ENCODE measurements at regions not wholly inside any gene's neighbourhood (a gene's known extent, or its start where the extent isn't known, plus 50 kb on each side); places are given as distances from the start of the nearest gene placed in this dataset.
"Not testable (repeated sequence)": the region's sequence is repeated elsewhere in the genome, so short reads cannot be mapped to it uniquely, and the experiment has no call there.

DNA sequence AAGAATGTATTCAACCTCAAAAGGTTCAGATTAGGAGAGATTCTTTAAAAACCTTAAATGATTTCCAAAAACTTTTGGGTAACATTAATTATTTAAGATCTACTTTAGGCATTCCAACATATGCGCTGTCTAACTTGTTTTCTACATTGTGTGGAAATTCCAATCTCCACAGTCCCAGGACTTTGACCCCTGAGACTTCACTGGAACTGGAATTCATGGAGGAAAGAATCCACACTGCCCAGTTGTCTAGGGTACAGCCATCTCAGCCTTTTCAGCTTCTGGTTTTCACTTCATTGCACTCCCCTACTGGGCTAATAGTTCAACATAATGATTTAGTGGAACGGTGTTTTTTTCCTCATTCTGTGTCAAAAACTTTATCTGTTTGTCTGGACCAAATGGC, 161.5 kb downstream of the IER5 start:
- H3K4me1 ChIP-seq = peaks cover 0 to 16% (median 0%) of the 10 kb centered on the region in 3 donors
- H3K27me3 ChIP-seq = no peaks in the 10 kb centered on the region
- no peaks in the 10 kb centered on the region for H3K9me3 ChIP-seq
- no peak overlapping the region for H3K27ac ChIP-seq
- TF ChIP-seq EP300 (IDR thresholded peaks at IDR 0.05) (no peak), POLR2A (IDR thresholded peaks at IDR 0.05) (no peak), POLR2AphosphoS5 (IDR thresholded peaks at IDR 0.05) (no peak)
- TF ChIP-seq, protein P1, sequence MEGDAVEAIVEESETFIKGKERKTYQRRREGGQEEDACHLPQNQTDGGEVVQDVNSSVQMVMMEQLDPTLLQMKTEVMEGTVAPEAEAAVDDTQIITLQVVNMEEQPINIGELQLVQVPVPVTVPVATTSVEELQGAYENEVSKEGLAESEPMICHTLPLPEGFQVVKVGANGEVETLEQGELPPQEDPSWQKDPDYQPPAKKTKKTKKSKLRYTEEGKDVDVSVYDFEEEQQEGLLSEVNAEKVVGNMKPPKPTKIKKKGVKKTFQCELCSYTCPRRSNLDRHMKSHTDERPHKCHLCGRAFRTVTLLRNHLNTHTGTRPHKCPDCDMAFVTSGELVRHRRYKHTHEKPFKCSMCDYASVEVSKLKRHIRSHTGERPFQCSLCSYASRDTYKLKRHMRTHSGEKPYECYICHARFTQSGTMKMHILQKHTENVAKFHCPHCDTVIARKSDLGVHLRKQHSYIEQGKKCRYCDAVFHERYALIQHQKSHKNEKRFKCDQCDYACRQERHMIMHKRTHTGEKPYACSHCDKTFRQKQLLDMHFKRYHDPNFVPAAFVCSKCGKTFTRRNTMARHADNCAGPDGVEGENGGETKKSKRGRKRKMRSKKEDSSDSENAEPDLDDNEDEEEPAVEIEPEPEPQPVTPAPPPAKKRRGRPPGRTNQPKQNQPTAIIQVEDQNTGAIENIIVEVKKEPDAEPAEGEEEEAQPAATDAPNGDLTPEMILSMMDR (IDR thresholded peaks at IDR 0.05) = no peak
- 79 to 95% methylated on average over 2 of the region's 2 CpGs for WGBS, 2 donors (ENCODE audit: low coverage in 1 of 2)
- H3K36me3 ChIP-seq = no peaks in the 10 kb centered on the region
- ATAC-seq = no peak
- no peak overlapping the region for H3K4me3 ChIP-seq

DNA sequence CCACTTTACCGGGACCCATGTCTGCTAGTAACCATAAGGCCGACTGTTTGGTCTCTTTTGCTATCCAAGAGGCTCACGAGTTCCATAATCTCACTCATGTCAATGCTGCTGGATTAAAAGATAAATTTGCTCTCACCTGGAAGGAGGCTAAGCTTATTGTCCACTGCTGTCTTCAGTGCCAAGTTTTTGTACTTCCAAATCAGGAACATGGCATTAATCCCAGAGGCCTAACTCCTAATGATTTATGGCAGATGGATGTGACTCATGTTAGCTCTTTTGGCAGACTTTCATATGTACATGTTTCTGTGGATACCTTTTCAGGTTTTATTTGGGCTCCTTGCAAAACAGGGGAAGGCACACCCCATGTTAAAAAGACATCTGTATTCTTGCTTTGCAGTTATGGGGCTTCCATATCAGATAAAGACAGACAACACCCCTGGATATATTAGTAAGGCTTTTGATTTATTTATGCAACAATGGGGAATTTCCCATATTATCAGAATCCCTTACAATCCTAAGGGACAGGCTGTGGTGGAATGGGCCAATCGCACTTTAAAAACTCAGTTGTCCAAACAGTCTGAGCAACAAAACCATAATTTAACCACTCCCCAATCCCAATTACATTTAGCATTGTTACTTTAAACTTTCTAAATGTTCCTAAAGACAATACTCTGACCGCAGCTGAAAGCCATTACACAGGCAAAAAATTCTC, 162.7 kb downstream of the IER5 start:
- WGBS, 2 donors (ENCODE audit: low coverage in 1 of 2) = 12 to 28% methylated on average over 5 of the region's 5 CpGs
- Histone ChIP-seq H3K27me3 (no peaks in the 10 kb centered on the region), H3K4me3 (no peak overlapping the region), H3K4me1 (peaks cover 0 to 21% (median 0%) of the 10 kb centered on the region in 3 donors), H3K36me3 (no peaks in the 10 kb centered on the region), H3K27ac (no peak overlapping the region), H3K9me3 (peaks cover 0 to 6% (median 0%) of the 10 kb centered on the region in 3 donors)
- TF ChIP-seq EP300 (IDR thresholded peaks at IDR 0.05) (no peak), POLR2AphosphoS5 (IDR thresholded peaks at IDR 0.05) (peak; percentile 25)
- ATAC-seq = no peak

DNA sequence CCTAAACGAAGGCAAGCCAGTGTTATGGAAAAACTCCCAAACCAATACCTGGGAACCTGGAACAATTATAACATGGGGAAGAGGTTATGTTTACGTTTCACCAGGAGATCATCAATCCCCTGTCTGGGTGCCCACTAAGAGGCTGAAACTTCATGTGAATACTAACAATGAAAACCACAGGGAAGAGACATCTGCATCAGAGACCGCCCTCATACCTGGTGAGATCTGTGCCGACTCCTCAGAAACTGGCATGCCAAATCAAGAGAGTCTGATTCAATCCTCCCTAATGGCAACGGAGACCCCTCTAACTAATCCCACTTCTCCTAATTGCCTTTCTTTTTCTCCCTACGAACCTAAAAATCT, 163.2 kb downstream of the IER5 start:
- no peaks in the 10 kb centered on the region for H3K27me3 ChIP-seq
- TF ChIP-seq EP300 (IDR thresholded peaks at IDR 0.05) = no peak
- TF ChIP-seq, protein P1 (IDR thresholded peaks at IDR 0.05) = no peak
- no peaks in the 10 kb centered on the region for H3K36me3 ChIP-seq
- 32 to 45% methylated on average over 6 of the region's 6 CpGs for WGBS, 2 donors (ENCODE audit: low coverage in 1 of 2)
- peaks cover 0 to 21% (median 0%) of the 10 kb centered on the region in 3 donors for H3K4me1 ChIP-seq
- H3K9me3 ChIP-seq = peaks cover 0 to 6% (median 0%) of the 10 kb centered on the region in 3 donors
- no peak for ATAC-seq
- H3K4me3 ChIP-seq = no peak overlapping the region
- no peak overlapping the region for H3K27ac ChIP-seq

DNA sequence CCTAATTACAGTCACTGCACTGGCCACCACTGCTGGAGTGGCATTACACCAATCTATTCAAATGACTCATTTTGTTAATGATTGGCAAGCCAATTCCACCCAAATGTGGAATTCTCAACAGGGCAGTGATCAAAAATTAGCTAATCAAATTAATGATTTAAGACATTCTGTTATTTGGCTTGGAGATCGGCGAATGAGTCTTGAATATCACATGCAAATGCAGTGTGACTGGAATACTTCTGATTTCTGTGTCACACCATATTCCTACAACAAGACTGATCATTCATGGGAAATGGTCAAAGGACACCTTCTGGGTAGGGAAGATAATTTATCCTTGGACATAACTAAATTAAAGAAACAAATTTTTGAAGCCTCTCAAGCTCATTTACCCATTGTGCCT, 165.1 kb downstream of the IER5 start:
- H3K27ac ChIP-seq, H3K36me3 ChIP-seq, ATAC-seq, H3K4me3 ChIP-seq, H3K27me3 ChIP-seq, H3K9me3 ChIP-seq: not testable (repeated sequence)
- 50 to 90% methylated on average over 2 of the region's 2 CpGs for WGBS, 2 donors (ENCODE audit: low coverage in 1 of 2)
- H3K4me1 ChIP-seq = peaks cover 0 to 21% (median 0%) of the 10 kb centered on the region in 3 donors

DNA sequence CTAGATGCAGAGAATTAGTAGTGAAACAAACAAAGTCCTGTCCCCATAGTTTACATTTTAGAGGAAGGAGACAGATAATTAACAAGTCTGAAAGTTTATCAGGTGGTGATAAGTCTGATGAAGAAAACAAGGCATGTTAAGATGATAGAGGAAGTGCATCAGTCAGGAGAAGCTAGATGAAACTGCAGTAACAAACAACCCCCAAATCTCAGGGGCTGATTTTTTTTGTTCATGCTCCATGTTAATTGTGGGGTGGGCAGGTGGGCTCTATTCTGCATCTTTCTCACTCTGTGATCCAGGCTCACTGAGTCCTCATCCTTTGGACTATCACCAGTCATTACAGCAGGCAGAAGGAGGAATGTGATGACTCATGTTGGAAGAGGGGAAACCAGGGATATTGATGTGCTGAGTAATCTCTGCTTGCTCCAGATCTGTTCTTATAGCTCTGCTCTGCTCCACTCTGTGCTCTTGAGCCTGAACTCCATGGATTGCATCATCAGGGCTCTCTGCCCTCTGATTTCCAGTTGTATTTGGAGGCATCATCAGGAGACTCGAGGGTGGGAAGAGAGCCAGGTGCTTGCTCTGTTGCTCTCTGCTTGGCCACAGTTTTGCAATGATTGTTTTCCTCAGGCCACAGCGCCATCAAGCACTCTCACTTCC, 166.9 kb downstream of the IER5 start:
- Histone ChIP-seq H3K27ac (no peak overlapping the region), H3K27me3 (peaks cover 6% of the 10 kb centered on the region), H3K9me3 (peaks cover 0 to 6% (median 0%) of the 10 kb centered on the region in 3 donors), H3K4me3 (no peak overlapping the region), H3K36me3 (no peaks in the 10 kb centered on the region), H3K4me1 (peaks cover 0 to 21% (median 0%) of the 10 kb centered on the region in 3 donors)
- 0% methylated on average over 1 of the region's 2 CpGs; no CpG with 5 or more reads in 1 of the 2 donors for WGBS, 2 donors (ENCODE audit: low coverage in 1 of 2)
- TF ChIP-seq EP300 (IDR thresholded peaks at IDR 0.05) (no peak), POLR2A (IDR thresholded peaks at IDR 0.05) (no peak), POLR2AphosphoS5 (IDR thresholded peaks at IDR 0.05) (peak; percentile 15)
- TF ChIP-seq, protein P1 (IDR thresholded peaks at IDR 0.05) = no peak
- no peak for ATAC-seq

DNA sequence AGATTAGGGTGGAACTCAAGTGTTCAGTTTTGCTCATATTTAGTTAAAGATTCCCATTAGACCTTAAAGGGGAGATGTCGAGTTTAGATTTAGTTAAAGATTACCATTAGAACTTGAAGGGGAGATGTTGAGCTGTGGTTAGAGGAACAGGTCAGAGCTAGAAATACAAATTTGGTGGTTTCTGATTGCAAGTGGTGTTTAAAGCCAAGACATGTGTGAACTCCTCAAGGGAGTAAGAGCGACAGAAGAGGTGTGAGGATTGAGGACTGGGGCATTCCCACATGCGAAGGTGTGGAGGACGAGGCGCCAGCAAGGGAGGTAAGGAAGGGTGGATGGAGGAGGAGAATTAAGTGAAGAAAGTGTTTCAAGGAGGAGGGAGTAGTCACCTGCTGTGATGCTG, 168.6 kb downstream of the IER5 start:
- H3K4me3 ChIP-seq = no peak overlapping the region
- H3K36me3 ChIP-seq = no peaks in the 10 kb centered on the region
- H3K9me3 ChIP-seq = peaks cover 0 to 6% (median 0%) of the 10 kb centered on the region in 3 donors
- no peak overlapping the region for H3K27ac ChIP-seq
- 79 to 89% methylated on average over 4 to 5 of the region's 5 CpGs for WGBS, 2 donors (ENCODE audit: low coverage in 1 of 2)
- no peak for ATAC-seq
- peaks cover 0 to 4% (median 0%) of the 10 kb centered on the region in 3 donors for H3K4me1 ChIP-seq
- peaks cover 6% of the 10 kb centered on the region for H3K27me3 ChIP-seq
- no peak for TF ChIP-seq POLR2AphosphoS5 (IDR thresholded peaks at IDR 0.05)
- TF ChIP-seq POLR2A (IDR thresholded peaks at IDR 0.05) = no peak
- TF ChIP-seq, protein P1 (IDR thresholded peaks at IDR 0.05) = no peak
- TF ChIP-seq EP300 (IDR thresholded peaks at IDR 0.05) = no peak

Data from gastroesophageal sphincter (tissue), 4 donors.